T47D (cell line): ENCODE measurements at regions not wholly inside any gene's neighbourhood (a gene's known extent, or its start where the extent isn't known, plus 50 kb on each side); places are given as distances from the start of the nearest gene placed in this dataset.

Experiments
- DNase-seq, 2 experiments: peaks; one replicate each; pipeline versions ENCODE4 v3.0.0 to v3.0.0-alpha.2; 2011 to 2012; ENCODE audit warnings: low read depth in 1 of 2, low spot score in 1 of 2
- JUND ChIP-seq: IDR thresholded peaks from 2 replicates; pipeline ENCODE4 v1.6.1; 2012; ENCODE audit warnings: low read depth
- in situ Hi-C: cut with HindIII; loops from 2 replicates; pipeline ENCODE4 v1.10.0; 2016; ENCODE audit warnings: low sequenced_read_pairs, low pct_unique_long_range_greater_than_20kb

DNA sequence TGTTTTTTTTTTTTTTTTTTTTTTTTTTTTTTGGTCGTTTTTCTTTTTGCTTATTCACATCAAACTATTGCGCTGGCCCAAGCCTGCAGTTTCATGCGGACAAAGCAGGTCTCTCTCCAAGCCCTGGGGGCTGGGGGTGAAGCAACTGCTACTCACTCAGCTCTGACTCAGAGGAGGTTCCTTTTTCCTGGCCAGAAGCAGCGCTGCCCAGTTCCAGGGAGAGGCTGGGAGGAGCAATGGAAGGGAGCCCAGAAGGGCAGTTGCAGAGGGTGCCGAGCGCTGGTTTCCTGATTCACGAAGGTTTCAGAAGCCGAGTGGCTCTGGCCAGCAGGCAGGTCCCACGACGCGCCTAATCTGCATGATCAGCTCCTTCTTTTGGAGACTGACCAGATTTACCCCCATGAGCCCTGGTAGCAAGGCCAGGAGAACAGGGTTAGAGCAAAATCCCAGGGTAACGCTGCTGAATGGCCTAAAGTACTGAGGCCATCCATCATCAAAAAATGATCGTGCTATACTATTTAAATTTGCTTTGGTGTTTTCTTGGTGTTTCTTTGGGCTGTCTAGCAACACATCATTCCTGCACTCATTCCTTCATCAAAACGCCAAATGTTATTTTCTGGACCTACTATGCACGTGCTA, 144.7 kb upstream of the SOX9 start:
- TF ChIP-seq JUND: no peak
- DNase-seq: peak; percentile 14 to 61
- in situ Hi-C loops: no loop called here

GRCh38 chr17:71978435-71978834, 142.4 kb upstream of the SOX9 start:
- DNase-seq: peak in 1 of 2 experiments; percentile 19
- no peak for TF ChIP-seq JUND
- in situ Hi-C loops: no loop called here

DNA sequence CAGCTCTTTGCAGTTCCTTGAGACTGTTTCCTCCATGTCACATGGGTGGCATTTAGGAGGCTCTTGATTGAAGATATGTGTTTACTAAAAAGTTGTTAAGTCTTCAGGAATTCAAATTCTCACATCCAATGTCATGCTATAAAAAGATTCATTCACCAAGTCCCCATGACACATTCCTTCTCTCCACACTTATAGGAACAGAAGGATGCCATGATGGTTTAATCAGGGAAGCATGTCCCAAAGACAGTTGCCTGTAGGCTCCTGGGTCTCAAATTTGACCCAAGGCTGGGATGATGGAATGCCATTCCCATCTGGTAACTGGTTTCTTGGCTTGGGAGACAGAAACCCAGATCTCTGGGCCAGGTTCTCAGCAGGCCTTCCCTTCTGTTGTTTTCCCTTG, 140.6 kb upstream of the SOX9 start:
- in situ Hi-C loops: no loop called here
- TF ChIP-seq JUND: no peak
- no peak for DNase-seq

GRCh38 chr17:71983828-71984227, 137.0 kb upstream of the SOX9 start:
- no peak for DNase-seq
- no peak for TF ChIP-seq JUND
- in situ Hi-C loops: no loop called here

DNA sequence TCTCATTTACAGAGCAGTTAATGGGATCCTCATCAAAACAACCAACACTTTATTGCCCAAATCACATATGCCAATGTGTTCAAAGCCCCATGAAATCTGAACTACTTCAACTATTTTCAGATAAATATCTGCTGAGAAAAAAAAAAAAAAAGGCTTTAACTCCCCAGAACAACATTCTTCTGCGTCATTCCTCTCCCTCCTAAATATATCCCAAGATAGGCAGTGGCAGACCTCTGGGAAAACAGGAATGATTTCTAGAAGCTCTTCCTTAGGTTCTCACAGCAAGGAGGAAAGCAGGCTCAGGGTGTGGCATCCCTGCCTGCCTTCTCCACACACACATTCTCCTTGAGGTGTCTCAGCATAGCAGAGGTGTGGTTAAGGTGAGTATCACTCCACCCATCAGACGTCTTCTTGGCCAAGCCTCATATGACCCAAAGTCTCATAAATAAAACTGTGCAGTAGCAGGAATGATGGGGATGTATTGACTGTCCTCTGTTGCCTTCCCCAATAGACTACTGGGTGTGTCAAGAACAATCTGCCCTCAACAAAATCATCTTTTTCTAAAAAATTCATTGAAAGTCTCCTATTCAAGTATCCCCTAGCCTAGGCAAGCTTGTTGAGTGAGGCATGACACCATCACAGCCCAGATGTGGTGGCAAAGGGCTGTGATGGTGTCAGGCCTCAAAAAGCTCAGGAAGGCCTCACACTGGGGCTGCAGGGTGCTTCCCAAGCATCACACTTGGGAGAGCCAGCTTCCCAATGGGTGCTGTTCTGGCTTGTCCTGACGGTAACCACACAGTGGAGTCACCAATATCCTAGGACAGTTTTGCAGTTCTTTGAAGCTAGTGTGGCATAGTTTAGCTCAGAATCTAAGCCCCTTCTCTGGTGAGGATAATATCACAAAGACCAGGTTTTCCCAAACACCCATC, 135.4 kb upstream of the SOX9 start:
- no peak for DNase-seq
- TF ChIP-seq JUND: no peak
- in situ Hi-C loops: no loop called here

DNA sequence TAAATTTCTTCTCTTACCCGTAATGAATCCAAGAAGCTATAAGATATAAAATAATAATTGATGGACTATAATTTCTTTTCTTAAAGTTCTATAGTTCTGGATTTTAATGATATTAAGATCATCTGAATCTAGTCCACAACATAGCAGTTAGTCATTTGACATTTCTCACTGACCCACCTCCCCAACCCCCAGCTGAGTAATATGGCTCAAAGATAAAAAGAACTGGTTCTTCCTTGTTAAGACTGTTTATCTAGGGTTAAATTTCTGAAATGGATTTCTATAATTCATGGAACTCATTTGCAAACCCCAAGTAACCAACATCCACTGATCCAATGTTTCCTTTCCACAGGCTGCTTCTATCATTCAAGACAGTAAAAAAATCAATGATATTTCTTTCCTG, 133.9 kb upstream of the SOX9 start:
- no peak for DNase-seq
- no peak for TF ChIP-seq JUND
- in situ Hi-C loops: no loop called here

DNA sequence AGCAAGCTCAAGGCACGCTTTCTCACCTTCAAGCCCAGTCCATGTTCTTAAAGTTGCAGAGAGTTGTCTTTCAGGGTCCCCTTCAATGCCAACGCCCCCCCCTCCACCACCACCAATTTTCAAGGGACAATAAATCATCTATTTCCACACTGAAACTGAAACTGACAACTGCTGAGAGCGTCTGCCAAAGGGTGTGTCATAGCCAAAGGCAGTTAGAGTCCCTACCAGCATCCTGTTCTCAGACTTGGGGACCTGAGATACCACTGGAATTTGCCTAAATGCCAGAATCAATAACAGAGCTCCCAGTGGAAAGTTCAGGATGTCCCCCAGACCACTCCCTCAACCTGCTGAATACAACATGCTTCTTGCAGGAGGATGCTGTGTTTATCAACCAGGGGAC, 133.2 kb upstream of the SOX9 start:
- in situ Hi-C loops: no loop called here
- TF ChIP-seq JUND: no peak
- no peak for DNase-seq

- no peak for TF ChIP-seq JUND
- in situ Hi-C loops: no loop called here
- DNase-seq: no peak
These were observed 131.7 kb upstream of the SOX9 start for GRCh38 chr17:71989117-71989516.

DNA sequence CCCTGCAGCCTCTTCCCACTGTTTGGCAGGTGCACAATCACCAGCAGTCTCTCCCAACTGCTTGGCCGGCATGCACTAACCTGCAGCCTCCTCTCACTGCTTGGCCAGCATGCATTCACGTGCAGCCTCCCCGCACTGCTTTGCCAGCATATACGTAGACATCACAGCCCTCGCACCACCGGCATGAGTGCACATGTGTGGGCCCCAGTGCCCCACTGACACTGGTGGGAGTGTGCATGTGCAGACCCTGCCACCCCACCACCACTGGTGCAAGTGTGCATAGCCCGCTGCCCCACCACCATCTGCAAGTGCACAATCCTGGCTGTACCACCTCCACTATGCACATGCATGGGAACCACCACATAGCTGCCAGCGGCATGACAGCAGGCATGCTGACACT, 127.5 kb upstream of the SOX9 start:
- DNase-seq: no peak
- no peak for TF ChIP-seq JUND
- in situ Hi-C loops: no loop called here

- TF ChIP-seq JUND: no peak
- DNase-seq: no peak
- in situ Hi-C loops: no loop called here
These were observed 125.2 kb upstream of the SOX9 start for GRCh38 chr17:71995590-71995989.

- no peak for DNase-seq
- no peak for TF ChIP-seq JUND
- in situ Hi-C loops: no loop called here
These were observed 116.8 kb upstream of the SOX9 start for GRCh38 chr17:72004011-72004427.

GRCh38 chr17:72004611-72005331, 116.0 kb upstream of the SOX9 start:
- no peak for DNase-seq
- in situ Hi-C loops: no loop called here
- TF ChIP-seq JUND: no peak
